Hepatocyte (in vitro differentiated cells): ENCODE measurements at regions not wholly inside any gene's neighbourhood (a gene's known extent, or its start where the extent isn't known, plus 50 kb on each side); places are given as distances from the start of the nearest gene placed in this dataset.

Experiments used
- DNase-seq: peaks from one replicate; pipeline ENCODE4 v3.0.0-alpha.2; 2016; ENCODE audit warnings: low spot score
- H2AFZ ChIP-seq: fragments of 200-600 bp; sonication (generic); 2 replicates; pipeline ENCODE4 v1.6.0; 2016; ENCODE audit warnings: antibody characterized with exemption, mild to moderate bottlenecking
- H3K27ac ChIP-seq: fragments of 200-600 bp; sonication (generic); 2 replicates; pipeline ENCODE4 v1.5.1; 2016; ENCODE audit warnings: mild to moderate bottlenecking
- H3K27me3 ChIP-seq: fragments of 200-600 bp; sonication (generic); 2 replicates; pipeline ENCODE4 v1.6.1; 2016
- H3K36me3 ChIP-seq: fragments of 200-600 bp; sonication (generic); replicated peaks from 2 replicates; pipeline ENCODE4 v1.5.1; 2016; ENCODE audit warnings: low read depth; ENCODE audit not compliant: insufficient read depth
- H3K4me1 ChIP-seq: fragments of 200-600 bp; sonication (generic); 2 replicates; pipeline ENCODE4 v1.5.1; 2016; ENCODE audit warnings: mild to moderate bottlenecking, moderate library complexity; ENCODE audit not compliant: insufficient read depth
- H3K4me2 ChIP-seq: fragments of 200-600 bp; sonication (generic); 2 replicates; pipeline ENCODE4 v1.6.0; 2016
- H3K4me3 ChIP-seq: fragments of 200-600 bp; sonication (generic); 2 replicates; pipeline ENCODE4 v1.5.1; 2016; ENCODE audit warnings: mild to moderate bottlenecking
- H3K79me2 ChIP-seq: fragments of 200-600 bp; sonication (generic); 2 replicates; pipeline ENCODE4 v1.6.0; 2017; ENCODE audit warnings: mild to moderate bottlenecking
- H3K9me2 ChIP-seq: fragments of 200-600 bp; sonication (generic); replicated peaks from 2 replicates; pipeline ENCODE4 v1.6.0; 2017; ENCODE audit warnings: mild to moderate bottlenecking; ENCODE audit not compliant: insufficient read depth
- H3K9me3 ChIP-seq: fragments of 200-600 bp; sonication (generic); 2 replicates; pipeline ENCODE4 v1.5.1; 2016; ENCODE audit warnings: low read depth, mild to moderate bottlenecking
- H4K20me1 ChIP-seq: fragments of 200-600 bp; sonication (generic); 2 replicates; pipeline ENCODE4 v1.6.0; 2016; ENCODE audit warnings: mild to moderate bottlenecking; ENCODE audit not compliant: insufficient read depth, poor library complexity, severe bottlenecking
- EZH2 ChIP-seq: fragments of 200-600 bp; sonication (generic); IDR thresholded peaks from 2 replicates; pipeline ENCODE4 v1.6.1; 2016; ENCODE audit warnings: antibody characterized with exemption, mild to moderate bottlenecking, borderline replicate concordance
- EZH2phosphoT487 ChIP-seq: fragments of 200-600 bp; sonication (generic); IDR thresholded peaks from one replicate; pipeline ENCODE4 v1.6.1; 2018; ENCODE audit warnings: antibody characterized with exemption, mild to moderate bottlenecking, low read depth, moderate library complexity; ENCODE audit not compliant: unreplicated experiment, severe bottlenecking
- WGBS: methylation state at CpG from one replicate; pipeline ENCODE4 v1.1.6; 2016; ENCODE audit warnings: low lambda C conversion rate; ENCODE audit errors: missing lambda C conversion rate; 5-methylcytosine and 5-hydroxymethylcytosine counted together
- TF ChIP-seq, protein P1 (sequence below): fragments of 200-600 bp; sonication (generic); IDR thresholded peaks from 2 replicates; pipeline ENCODE4 v1.5.1; 2016; ENCODE audit warnings: antibody characterized with exemption, mild to moderate bottlenecking; ENCODE audit not compliant: poor library complexity

DNA sequence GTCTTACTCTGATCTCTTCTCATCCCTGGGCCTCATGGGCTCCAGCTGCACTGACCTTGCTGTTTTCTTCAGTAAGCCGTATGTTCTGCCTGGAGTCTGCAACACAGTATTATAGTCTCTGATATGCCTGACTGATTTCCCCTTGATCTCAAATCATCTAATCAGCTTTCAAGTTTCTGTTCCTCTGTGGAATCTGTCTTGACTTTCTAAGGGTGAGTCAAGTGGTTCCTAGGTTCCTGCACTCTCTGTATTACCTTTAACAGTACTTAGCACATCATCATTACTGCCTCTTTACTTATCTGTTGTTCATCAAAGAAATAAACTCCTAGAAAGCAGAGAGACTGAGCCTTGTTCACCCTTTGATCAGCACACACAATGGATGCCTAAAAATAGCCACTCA lies 350.7 kb downstream of the LMO7 start:
- Histone ChIP-seq H3K4me1 (no peaks in the 10 kb centered on the region), H3K4me3 (no peak overlapping the region), H3K4me2 (no peak overlapping the region), H3K9me2 (no peaks in the 10 kb centered on the region), H4K20me1 (no peaks in the 10 kb centered on the region), H3K79me2 (no peaks in the 10 kb centered on the region), H3K27ac (no peak overlapping the region), H3K9me3 (no peaks in the 10 kb centered on the region), H2AFZ (no peak overlapping the region), H3K27me3 (no peaks in the 10 kb centered on the region), H3K36me3 (no peaks in the 10 kb centered on the region)
- DNase-seq: no peak
- TF ChIP-seq EZH2phosphoT487: no peak
- no peak for TF ChIP-seq EZH2
- 67% methylated on average over 1 of the region's 1 CpG for WGBS

DNA sequence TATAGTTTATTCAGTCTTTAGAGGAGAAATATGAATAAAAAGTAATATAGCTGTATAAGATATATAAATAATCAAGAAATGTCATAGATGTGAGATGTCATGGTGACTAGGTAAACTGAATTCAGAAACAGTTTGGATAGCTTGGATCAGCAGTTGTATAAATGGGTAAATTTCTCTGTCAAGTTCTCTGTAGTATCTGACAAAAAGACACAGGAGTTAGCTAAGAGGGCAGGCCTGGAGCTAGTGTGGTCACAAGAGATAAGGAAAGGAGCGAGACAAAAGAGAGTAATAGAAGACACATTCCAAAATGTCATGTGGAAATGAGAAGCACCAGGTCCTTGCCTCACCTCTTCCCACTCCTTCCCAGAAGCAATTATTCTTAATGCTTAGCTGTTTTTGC lies 349.0 kb downstream of the LMO7 start:
- 65% methylated on average over 1 of the region's 1 CpG for WGBS

DNA sequence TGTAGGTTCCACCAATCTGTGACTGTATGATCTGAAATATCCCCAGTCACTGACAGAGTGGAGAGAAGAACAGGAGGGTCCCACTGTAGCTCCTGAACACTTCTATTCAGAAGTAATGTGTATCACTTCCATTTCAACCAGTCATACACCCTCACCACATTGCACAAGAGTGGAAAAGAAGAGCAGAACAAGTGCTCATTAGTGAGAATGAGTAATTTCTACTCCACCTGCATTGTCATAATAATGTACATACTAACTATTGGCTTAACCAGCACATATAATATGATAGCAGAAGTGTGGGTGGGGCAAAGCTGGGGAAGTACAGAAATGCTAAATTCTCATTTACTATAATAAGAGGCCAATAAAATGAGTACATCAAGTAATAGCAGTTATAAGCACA lies 342.7 kb downstream of the LMO7 start:
- Histone ChIP-seq H3K4me2 (no peak overlapping the region), H3K27ac (no peak overlapping the region), H2AFZ (no peak overlapping the region), H3K9me3 (no peaks in the 10 kb centered on the region), H3K36me3 (no peaks in the 10 kb centered on the region), H3K27me3 (no peaks in the 10 kb centered on the region), H3K4me1 (no peaks in the 10 kb centered on the region), H3K9me2 (no peaks in the 10 kb centered on the region), H4K20me1 (no peaks in the 10 kb centered on the region), H3K4me3 (no peak overlapping the region), H3K79me2 (no peaks in the 10 kb centered on the region)
- TF ChIP-seq EZH2phosphoT487 (no peak), EZH2 (no peak)
- no peak for DNase-seq

More for the DNA sequence above, 349.0 kb downstream of the LMO7 start:
- DNase-seq: no peak
- Histone ChIP-seq H3K36me3 (no peaks in the 10 kb centered on the region), H3K79me2 (no peaks in the 10 kb centered on the region), H3K9me2 (no peaks in the 10 kb centered on the region), H3K27me3 (no peaks in the 10 kb centered on the region), H3K4me3 (no peak overlapping the region), H4K20me1 (no peaks in the 10 kb centered on the region), H2AFZ (no peak overlapping the region), H3K4me1 (no peaks in the 10 kb centered on the region), H3K27ac (no peak overlapping the region), H3K9me3 (no peaks in the 10 kb centered on the region), H3K4me2 (no peak overlapping the region)
- TF ChIP-seq EZH2phosphoT487: no peak
- no peak for TF ChIP-seq EZH2
- TF ChIP-seq, protein P1, sequence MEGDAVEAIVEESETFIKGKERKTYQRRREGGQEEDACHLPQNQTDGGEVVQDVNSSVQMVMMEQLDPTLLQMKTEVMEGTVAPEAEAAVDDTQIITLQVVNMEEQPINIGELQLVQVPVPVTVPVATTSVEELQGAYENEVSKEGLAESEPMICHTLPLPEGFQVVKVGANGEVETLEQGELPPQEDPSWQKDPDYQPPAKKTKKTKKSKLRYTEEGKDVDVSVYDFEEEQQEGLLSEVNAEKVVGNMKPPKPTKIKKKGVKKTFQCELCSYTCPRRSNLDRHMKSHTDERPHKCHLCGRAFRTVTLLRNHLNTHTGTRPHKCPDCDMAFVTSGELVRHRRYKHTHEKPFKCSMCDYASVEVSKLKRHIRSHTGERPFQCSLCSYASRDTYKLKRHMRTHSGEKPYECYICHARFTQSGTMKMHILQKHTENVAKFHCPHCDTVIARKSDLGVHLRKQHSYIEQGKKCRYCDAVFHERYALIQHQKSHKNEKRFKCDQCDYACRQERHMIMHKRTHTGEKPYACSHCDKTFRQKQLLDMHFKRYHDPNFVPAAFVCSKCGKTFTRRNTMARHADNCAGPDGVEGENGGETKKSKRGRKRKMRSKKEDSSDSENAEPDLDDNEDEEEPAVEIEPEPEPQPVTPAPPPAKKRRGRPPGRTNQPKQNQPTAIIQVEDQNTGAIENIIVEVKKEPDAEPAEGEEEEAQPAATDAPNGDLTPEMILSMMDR: no peak

DNA sequence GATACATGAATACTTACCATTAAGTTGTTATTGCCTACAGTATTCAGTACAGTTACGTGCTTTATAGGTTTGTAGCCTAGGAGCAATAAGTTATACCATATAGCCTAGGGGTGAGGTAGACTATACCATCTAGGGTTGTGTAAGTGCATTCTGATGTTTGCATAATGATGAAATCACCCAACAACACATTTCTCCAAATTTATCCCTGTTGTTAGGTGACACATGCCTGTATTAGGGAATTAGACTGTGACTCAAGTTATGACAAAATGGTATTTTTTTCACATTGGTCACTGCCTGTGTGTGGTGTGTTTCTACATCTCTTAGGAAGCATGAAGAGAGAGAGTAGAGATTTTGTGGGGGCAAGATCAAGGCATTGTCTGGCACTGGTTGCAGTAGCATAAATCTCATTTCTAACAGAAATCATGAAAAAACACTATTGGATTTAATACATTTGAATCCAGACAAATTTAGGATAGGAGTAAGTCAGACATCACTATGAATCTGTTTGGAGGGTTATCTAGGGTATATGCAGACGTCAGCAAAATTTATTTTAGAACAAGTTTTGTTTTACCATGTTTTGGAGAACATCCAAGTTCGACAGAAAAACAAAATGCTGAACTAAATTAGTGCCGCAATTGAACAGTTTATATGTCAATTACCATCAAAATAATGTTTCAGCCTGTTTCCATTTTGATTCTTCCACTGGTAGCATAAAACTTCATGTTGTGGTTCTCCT lies 332.1 kb downstream of the LMO7 start:
- no peak for DNase-seq
- Histone ChIP-seq H3K9me3 (no peaks in the 10 kb centered on the region), H4K20me1 (no peaks in the 10 kb centered on the region), H3K79me2 (no peaks in the 10 kb centered on the region), H2AFZ (no peak overlapping the region), H3K36me3 (no peaks in the 10 kb centered on the region), H3K27me3 (no peaks in the 10 kb centered on the region), H3K4me2 (no peak overlapping the region), H3K4me3 (no peak overlapping the region), H3K27ac (no peak overlapping the region), H3K9me2 (no peaks in the 10 kb centered on the region), H3K4me1 (no peaks in the 10 kb centered on the region)
- TF ChIP-seq EZH2phosphoT487 (no peak), EZH2 (no peak)
- TF ChIP-seq, protein P1: no peak
- 79% methylated on average over 4 of the region's 4 CpGs for WGBS
